ENCODE measurements at regions not wholly inside any gene's neighbourhood (a gene's known extent, or its start where the extent isn't known, plus 50 kb on each side); places are given as distances from the start of the nearest gene placed in this dataset.

DNA sequence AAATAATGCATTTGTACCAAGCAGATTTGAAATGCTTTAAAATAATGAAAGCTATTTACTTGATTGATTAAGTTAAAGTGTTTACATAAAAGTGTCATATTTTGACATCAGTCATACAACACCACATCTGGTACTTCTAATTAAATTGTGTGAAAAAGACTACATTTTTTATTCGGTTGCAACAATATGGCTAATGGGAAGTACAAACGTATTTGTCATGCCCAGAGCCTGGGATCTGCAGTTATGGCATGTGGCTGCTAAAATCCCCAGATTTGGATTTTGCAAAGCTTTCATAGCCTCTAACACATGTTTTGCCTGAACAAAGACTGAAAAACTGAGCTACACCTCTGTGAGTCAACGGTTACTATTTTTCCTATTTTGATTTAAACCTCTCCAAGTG, 66.6 kb downstream of the LLPH start:
- H3K79me2 ChIP-seq (ENCODE audit: low read depth), result no peaks in the 10 kb centered on the region
- no peaks in the 10 kb centered on the region for H3K27me3 ChIP-seq (ENCODE audit: insufficient read depth, low read depth)
- no peaks in the 10 kb centered on the region for H3K36me3 ChIP-seq (ENCODE audit: low read depth)
- H3K4me3 ChIP-seq, result no peak overlapping the region
- no peaks in the 10 kb centered on the region for H3K9me2 ChIP-seq (ENCODE audit: insufficient read depth)
- POLR2A ChIA-PET (ENCODE audit: unreplicated experiment), result interaction anchor here (0.9 kb wide), 1 partner anchor 13 kb away, joined by 4 read pairs; no protein-coding TSS in a partner anchor
- CTCF ChIA-PET, result no interaction called here
- H4K20me1 ChIP-seq (ENCODE audit: insufficient read depth), result no peaks in the 10 kb centered on the region
- no TSS peak for BruUV-seq (replicated peaks)
- H2AFZ ChIP-seq, result no peak overlapping the region
- H3K4me2 ChIP-seq, result no peak overlapping the region
- H3K9me3 ChIP-seq (ENCODE audit: insufficient read depth, low read depth), result no peaks in the 10 kb centered on the region
- no peaks in the 10 kb centered on the region for H3F3A ChIP-seq (ENCODE audit: insufficient read depth, low read depth)
- intact Hi-C loops (cut with micrococcal nuclease; ENCODE audit: unreplicated experiment), result no loop called here
- TF ChIP-seq CTCF (conservative IDR thresholded peaks at IDR 0.05) (no peak), EZH2 (IDR thresholded peaks at IDR 0.05; ENCODE audit: low read depth) (no peak)
- H3K4me1 ChIP-seq (replicated peaks; ENCODE audit: insufficient read depth), result no peaks in the 10 kb centered on the region
- no peak for DNase-seq
- no peak overlapping the region for H3K27ac ChIP-seq

DNA sequence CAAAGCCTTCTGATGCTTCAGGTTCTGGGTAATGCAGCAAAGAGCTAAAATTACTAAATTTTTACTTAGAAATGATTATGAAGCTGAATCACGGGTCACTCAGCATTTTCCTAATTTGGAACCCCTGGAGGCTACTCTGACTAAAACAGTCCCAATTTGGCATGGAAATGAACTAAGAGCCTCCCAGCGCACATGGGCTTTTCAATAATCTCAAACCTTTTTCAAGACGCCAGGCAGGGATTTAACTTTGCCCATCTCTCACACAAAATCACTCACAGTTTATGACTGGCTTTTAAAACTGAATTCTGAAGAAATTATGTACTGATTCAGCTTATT, 68.3 kb downstream of the LLPH start:
- Histone ChIP-seq H3K9me2 (ENCODE audit: insufficient read depth) (no peaks in the 10 kb centered on the region), H3F3A (ENCODE audit: insufficient read depth, low read depth) (no peaks in the 10 kb centered on the region), H3K9me3 (ENCODE audit: insufficient read depth, low read depth) (no peaks in the 10 kb centered on the region), H3K36me3 (ENCODE audit: low read depth) (no peaks in the 10 kb centered on the region), H3K27me3 (ENCODE audit: insufficient read depth, low read depth) (no peaks in the 10 kb centered on the region), H4K20me1 (ENCODE audit: insufficient read depth) (no peaks in the 10 kb centered on the region), H3K27ac (no peak overlapping the region), H2AFZ (no peak overlapping the region), H3K4me1 (replicated peaks; ENCODE audit: insufficient read depth) (no peaks in the 10 kb centered on the region), H3K79me2 (ENCODE audit: low read depth) (no peaks in the 10 kb centered on the region), H3K4me2 (no peak overlapping the region), H3K4me3 (no peak overlapping the region)
- no peak for DNase-seq
- CTCF ChIA-PET, result no interaction called here
- no TSS peak for BruUV-seq (replicated peaks)
- POLR2A ChIA-PET (ENCODE audit: unreplicated experiment), result no interaction called here
- intact Hi-C loops (cut with micrococcal nuclease; ENCODE audit: unreplicated experiment), result no loop called here
- TF ChIP-seq CTCF (conservative IDR thresholded peaks at IDR 0.05), result no peak
- TF ChIP-seq EZH2 (IDR thresholded peaks at IDR 0.05; ENCODE audit: low read depth), result no peak

GRCh38 chr12:66061557-66062289, 68.8 kb downstream of the LLPH start:
- Histone ChIP-seq H3K4me3 (no peak overlapping the region), H3K9me2 (ENCODE audit: insufficient read depth) (no peaks in the 10 kb centered on the region), H3K4me1 (replicated peaks; ENCODE audit: insufficient read depth) (no peaks in the 10 kb centered on the region), H2AFZ (no peak overlapping the region), H3K79me2 (ENCODE audit: low read depth) (no peaks in the 10 kb centered on the region), H3K9me3 (ENCODE audit: insufficient read depth, low read depth) (no peaks in the 10 kb centered on the region), H3K27me3 (ENCODE audit: insufficient read depth, low read depth) (no peaks in the 10 kb centered on the region), H3K36me3 (ENCODE audit: low read depth) (no peaks in the 10 kb centered on the region), H4K20me1 (ENCODE audit: insufficient read depth) (no peaks in the 10 kb centered on the region), H3K27ac (no peak overlapping the region), H3K4me2 (no peak overlapping the region), H3F3A (ENCODE audit: insufficient read depth, low read depth) (no peaks in the 10 kb centered on the region)
- BruUV-seq (replicated peaks), result no TSS peak
- POLR2A ChIA-PET (ENCODE audit: unreplicated experiment), result no interaction called here
- DNase-seq, result no peak
- CTCF ChIA-PET, result interaction anchor here (0.6 kb wide), 1 partner anchor 1330 kb away, joined by 10 read pairs; no protein-coding TSS in a partner anchor
- intact Hi-C loops (cut with micrococcal nuclease; ENCODE audit: unreplicated experiment), result no loop called here
- no peak for TF ChIP-seq EZH2 (IDR thresholded peaks at IDR 0.05; ENCODE audit: low read depth)
- no peak for TF ChIP-seq CTCF (conservative IDR thresholded peaks at IDR 0.05)

All from PC-9 (cell line).